GM12874 (cell line): ENCODE measurements at regions not wholly inside any gene's neighbourhood (a gene's known extent, or its start where the extent isn't known, plus 50 kb on each side); places are given as distances from the start of the nearest gene placed in this dataset.
A peak's percentile ranks its signal among the peaks of the same experiment; 100 is the strongest.

Source experiments
- TF ChIP-seq, protein P1 (sequence below): IDR thresholded peaks from 2 replicates; pipeline ENCODE4 v1.5.1; 2011; ENCODE audit warnings: low read depth, mild to moderate bottlenecking, control low read depth, low read length, moderate library complexity; ENCODE audit not compliant: insufficient read depth

DNA sequence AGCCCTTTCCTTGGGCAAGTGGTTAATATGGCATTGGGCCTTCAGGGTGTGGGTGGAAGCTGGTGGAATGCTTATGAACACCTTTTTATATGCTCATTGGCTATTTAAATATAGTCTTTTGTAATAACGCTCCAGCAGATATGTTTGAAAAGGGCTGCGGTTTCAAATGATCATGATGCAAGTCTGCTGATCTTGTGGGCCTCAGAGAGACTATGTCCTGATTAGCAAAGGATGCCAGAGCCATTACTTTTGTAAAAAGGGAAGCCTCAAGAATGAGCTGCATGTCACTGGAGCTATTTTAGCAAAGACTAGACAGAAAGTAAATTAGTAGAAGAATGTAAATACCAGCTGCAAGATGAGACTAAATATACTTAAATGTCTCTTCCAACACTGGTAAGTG lies 200.5 kb downstream of the GXYLT1 start:
- TF ChIP-seq, protein P1, sequence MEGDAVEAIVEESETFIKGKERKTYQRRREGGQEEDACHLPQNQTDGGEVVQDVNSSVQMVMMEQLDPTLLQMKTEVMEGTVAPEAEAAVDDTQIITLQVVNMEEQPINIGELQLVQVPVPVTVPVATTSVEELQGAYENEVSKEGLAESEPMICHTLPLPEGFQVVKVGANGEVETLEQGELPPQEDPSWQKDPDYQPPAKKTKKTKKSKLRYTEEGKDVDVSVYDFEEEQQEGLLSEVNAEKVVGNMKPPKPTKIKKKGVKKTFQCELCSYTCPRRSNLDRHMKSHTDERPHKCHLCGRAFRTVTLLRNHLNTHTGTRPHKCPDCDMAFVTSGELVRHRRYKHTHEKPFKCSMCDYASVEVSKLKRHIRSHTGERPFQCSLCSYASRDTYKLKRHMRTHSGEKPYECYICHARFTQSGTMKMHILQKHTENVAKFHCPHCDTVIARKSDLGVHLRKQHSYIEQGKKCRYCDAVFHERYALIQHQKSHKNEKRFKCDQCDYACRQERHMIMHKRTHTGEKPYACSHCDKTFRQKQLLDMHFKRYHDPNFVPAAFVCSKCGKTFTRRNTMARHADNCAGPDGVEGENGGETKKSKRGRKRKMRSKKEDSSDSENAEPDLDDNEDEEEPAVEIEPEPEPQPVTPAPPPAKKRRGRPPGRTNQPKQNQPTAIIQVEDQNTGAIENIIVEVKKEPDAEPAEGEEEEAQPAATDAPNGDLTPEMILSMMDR = no peak

DNA sequence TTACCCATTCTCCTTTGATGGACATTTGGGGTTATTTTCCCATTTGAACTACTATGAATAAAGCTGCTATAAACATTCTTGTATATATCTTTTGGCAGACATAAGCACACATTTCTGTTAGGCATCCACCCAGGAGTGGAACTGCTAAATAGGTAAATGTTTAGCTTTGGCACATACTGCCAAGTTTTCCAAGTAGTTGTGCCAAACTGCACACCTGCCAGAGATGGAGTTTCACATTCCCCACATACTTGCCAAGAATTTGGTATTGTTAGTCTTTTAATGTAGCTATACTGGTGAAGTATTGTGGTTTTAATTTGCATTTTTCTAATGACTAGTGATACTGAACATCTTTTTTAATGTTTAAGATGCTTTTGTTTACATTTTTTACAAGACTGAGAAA lies 201.0 kb downstream of the GXYLT1 start:
- TF ChIP-seq, protein P1 = no peak

DNA sequence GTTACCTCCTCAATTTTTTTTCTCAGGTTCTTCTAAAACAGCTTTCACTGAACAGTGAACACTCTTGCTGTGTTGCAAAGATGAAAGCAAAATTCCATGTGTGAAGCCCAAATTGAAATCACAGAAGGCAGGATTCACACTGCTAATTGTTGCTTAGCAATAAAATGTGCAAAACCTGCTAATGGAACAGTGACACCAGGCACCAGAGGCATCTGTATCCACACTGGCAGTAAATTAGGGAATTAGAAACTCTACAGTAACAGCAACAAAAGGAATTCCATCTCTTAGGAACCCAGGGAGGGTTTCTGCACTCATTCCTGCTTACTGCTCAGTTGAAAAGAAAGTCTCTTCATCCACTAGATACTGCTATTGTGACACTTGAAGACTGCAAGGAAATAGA lies 202.3 kb downstream of the GXYLT1 start:
- TF ChIP-seq, protein P1 = no peak

DNA sequence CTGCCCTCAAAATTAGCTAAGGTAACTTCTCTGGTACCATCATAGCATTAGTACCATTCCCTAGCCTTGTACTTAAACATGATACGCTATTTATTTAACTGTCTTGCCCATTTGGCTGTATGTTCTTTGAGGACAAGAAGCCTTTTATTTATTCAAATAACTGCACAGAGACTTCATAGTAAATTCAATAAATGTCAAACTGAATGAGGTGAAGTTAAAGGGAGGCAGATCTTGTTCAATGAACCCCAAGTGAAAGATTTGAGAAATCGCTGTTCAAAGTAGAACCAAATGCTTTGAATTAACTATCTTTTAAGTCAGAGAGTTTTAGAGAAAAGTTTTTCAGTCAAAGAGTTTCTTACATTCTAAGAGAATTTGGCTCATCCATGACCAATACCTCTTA lies 203.6 kb downstream of the GXYLT1 start:
- TF ChIP-seq, protein P1 = no peak

DNA sequence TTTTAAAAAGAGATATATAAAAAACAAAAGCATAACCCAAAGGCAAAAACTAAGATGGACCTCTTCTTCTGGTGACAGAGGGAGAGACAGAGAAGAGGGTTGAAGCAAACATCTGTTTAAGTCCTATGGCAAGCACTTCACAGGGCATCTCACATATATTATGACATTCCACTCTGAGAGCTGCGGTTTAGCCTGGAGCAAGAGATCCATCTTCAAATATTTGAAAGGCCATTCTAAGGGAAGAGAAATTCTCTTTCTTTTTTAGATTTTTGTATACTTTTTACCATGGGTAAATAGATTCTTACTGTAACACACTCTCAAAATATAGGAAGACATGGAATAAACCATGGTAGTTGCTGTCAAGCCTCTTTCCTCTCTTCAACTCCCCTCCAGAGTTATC lies 204.1 kb downstream of the GXYLT1 start:
- TF ChIP-seq, protein P1 = no peak

DNA sequence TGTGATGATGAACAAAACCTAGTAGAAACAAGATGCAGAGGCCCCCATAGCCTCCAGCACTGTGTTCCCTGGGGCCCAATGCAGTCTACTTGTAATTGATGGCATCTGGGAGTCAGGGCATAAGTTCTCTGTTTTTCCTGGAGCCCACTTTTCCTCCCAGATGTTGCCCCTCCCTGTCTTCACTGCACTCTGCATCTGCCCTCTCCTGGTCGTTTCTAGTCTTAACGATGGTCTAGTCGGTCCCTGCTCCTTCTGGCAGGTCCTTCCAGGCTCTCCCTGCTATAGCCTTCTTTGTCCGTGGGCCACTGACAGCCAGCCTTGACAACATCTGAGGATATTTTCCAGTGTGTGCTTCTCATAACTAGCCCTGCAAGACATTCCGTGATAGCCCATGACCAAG lies 208.3 kb downstream of the GXYLT1 start:
- TF ChIP-seq, protein P1 = 0 out of 2 replicates have a peak, but pooled peaks have one; percentile 8

DNA sequence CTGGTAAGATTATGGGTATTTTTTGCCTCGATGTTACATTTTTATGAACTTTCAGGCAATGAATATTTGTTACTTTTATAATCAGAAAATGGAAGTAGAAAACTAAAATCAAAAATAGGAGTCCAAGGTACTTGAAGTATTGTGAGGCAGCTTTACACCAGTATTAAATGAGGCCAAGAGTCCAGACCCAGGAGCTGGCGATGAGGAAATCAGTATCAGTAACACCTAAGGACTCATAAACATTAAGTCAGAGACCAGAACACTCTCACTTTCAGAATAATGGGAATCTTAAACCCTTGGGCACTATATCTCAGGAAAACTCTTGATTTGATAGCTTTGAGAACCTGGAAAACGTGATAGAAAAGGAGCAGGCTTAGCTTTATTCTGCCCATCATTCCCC lies 208.8 kb downstream of the GXYLT1 start:
- TF ChIP-seq, protein P1 = no peak

DNA sequence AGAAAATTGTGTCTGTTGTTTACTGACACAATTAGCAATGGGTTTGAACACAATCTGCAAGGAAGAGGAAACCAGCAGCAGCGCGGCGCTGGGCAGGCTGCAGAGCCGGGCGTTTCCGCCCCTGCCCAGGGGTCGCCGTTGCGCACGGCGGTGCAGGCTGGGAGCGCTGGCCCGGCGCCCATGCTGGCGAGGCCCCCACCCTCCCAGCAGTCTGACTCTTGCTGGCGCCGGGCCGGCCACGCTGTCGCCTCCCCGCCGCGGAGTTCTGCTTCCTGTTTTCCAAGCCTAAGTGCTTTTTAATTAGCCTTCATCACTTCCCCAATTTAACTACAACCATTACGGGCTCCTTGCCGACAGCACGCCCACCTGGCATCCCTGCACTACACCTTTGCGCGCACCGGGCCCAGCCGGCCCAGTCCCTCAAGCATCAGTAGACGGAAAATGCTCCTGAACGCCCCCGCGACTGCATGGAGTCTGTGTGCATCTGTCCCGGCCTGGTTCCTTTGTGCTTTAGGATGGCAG lies 212.1 kb downstream of the GXYLT1 start:
- TF ChIP-seq, protein P1 = no peak
